GM12891 (cell line): ENCODE measurements at regions not wholly inside any gene's neighbourhood (a gene's known extent, or its start where the extent isn't known, plus 50 kb on each side); places are given as distances from the start of the nearest gene placed in this dataset.
"Not testable (repeated sequence)": the region's sequence is repeated elsewhere in the genome, so short reads cannot be mapped to it uniquely, and the experiment has no call there.

Experiments used
- DNase-seq: peaks from one replicate; pipeline ENCODE4 v3.0.0; 2011; ENCODE audit warnings: low spot score; ENCODE audit not compliant: insufficient read length
- FAIRE-seq: peaks from 2 replicates; lab custom pipeline; 2011; peaks lifted over from hg19 to GRCh38; lab: Jason Lieb, UNC

- FAIRE-seq, DNase-seq: not testable (repeated sequence)
Observed at GRCh38 chrX:89206558-89206957, 459.5 kb downstream of the CPXCR1 start.

- not testable (repeated sequence) for FAIRE-seq, DNase-seq
Observed at GRCh38 chrX:89214773-89215446, 467.9 kb downstream of the CPXCR1 start.

- DNase-seq, result not testable (repeated sequence)
- peak; percentile 28 for FAIRE-seq
Observed at GRCh38 chrX:89215447-89215787, 468.4 kb downstream of the CPXCR1 start.
